HCT116 (cell line): ENCODE measurements at regions not wholly inside any gene's neighbourhood (a gene's known extent, or its start where the extent isn't known, plus 50 kb on each side); places are given as distances from the start of the nearest gene placed in this dataset.

Experiments used
- ATAC-seq: fragments of 200-7000 bp; cut with Tn5 transposase; 2 replicates; pipeline ENCODE4 v1.9.1; 2020; ENCODE audit warnings: mild to moderate bottlenecking, moderate library complexity
- BruUV-seq: library from RNA; stranded (reverse); fragments of 400-500 nt; replicated peaks from 2 replicates; lab custom pipeline; 2021; lab: Mats Ljungman, UMichigan
- CTCF ChIA-PET: fragments of 300-600 bp; sonication (Branson Sonifier 250); formaldehyde crosslinking; loops from one replicate; lab custom pipeline; 2021; ENCODE audit warnings: antibody characterized with exemption; lab: Charles Lee
- POLR2A ChIA-PET: fragments of 300-600, 350-600 bp; sonication (Branson Sonifier 250); formaldehyde crosslinking; loops from one replicate; lab custom pipeline; 2021; ENCODE audit warnings: antibody characterized with exemption; lab: Charles Lee
- RAD21 ChIA-PET, 2 experiments: fragments of 300-600 bp; sonication (Branson Sonifier 250); formaldehyde crosslinking; loops; one replicate each; lab custom pipeline; 2023; ENCODE audit warnings: low total read pairs in 2 of 2; ENCODE audit not compliant: uncharacterized antibody in 2 of 2, unreplicated experiment in 2 of 2, low non-redundant PET in 1 of 2; lab: Charles Lee
- DNase-seq: peaks from one replicate; pipeline ENCODE4 v3.0.0-alpha.2; 2010; ENCODE audit warnings: low read depth, low spot score
- H2AFZ ChIP-seq: fragments of 200-600 bp; shearing (Covaris generic), sonication (generic); 2 replicates; pipeline ENCODE4 v1.6.1; 2017; ENCODE audit warnings: low read depth, mixed run types, mixed read lengths, antibody characterized with exemption, low read length; ENCODE audit not compliant: poor library complexity, severe bottlenecking
- H3K27ac ChIP-seq: 2 replicates; pipeline ENCODE4 v1.5.1; 2012; ENCODE audit warnings: low read depth, low read length
- H3K27me3 ChIP-seq: fragments of 200-600 bp; sonication (generic); 2 replicates; pipeline ENCODE4 v1.6.1; 2016; ENCODE audit warnings: mixed run types, low read length, mixed read lengths; ENCODE audit not compliant: insufficient read depth
- H3K36me3 ChIP-seq, 2 experiments: fragments of 200-500 bp in 1 of 2; fragments of 200-600 bp in 1 of 2; sonication (Bioruptor generic) in 1 of 2; sonication (generic) in 1 of 2; 2 replicates each; pipeline versions ENCODE4 v1.5.1 to v1.6.1; 2014 to 2016; ENCODE audit warnings: low read length in 2 of 2, inconsistent platforms in 1 of 2, mixed read lengths in 1 of 2, mixed run types in 1 of 2; ENCODE audit not compliant: insufficient read depth in 2 of 2, control insufficient read depth in 1 of 2
- H3K4me1 ChIP-seq, 2 experiments: fragments of 200-600 bp in 1 of 2; sonication (generic) in 1 of 2; 2 replicates each; pipeline versions ENCODE4 v1.5.1 to v1.6.1; 2012 to 2017; ENCODE audit warnings: low read length in 2 of 2, inconsistent platforms in 1 of 2, mild to moderate bottlenecking in 1 of 2, mixed read lengths in 1 of 2, mixed run types in 1 of 2, moderate library complexity in 1 of 2; ENCODE audit not compliant: insufficient read depth in 2 of 2, control insufficient read depth in 1 of 2
- H3K4me2 ChIP-seq: fragments of 200-600 bp; sonication (generic); 2 replicates; pipeline ENCODE4 v1.6.1; 2017; ENCODE audit warnings: mixed run types, low read length, mixed read lengths
- H3K4me3 ChIP-seq, 2 experiments: fragments of 200-600 bp in 1 of 2; sonication (generic) in 1 of 2; replicated peaks in 1 of 2; 2 replicates each; pipeline ENCODE4 v1.5.1; 2011 to 2016; ENCODE audit warnings: low read length in 2 of 2, control low read depth in 1 of 2, low read depth in 1 of 2, mild to moderate bottlenecking in 1 of 2, mixed read lengths in 1 of 2, mixed run types in 1 of 2
- H3K79me2 ChIP-seq: fragments of 200-600 bp; sonication (generic); 2 replicates; pipeline ENCODE4 v1.6.1; 2017; ENCODE audit warnings: mild to moderate bottlenecking, mixed run types, low read length, moderate library complexity, mixed read lengths; ENCODE audit not compliant: insufficient read depth
- H3K9ac ChIP-seq: fragments of 200-600 bp; sonication (generic); 2 replicates; pipeline ENCODE4 v1.6.1; 2016; ENCODE audit warnings: low read length, mixed read lengths
- H3K9me2 ChIP-seq: fragments of 200-600 bp; sonication (generic), shearing (Covaris generic); 2 replicates; pipeline ENCODE4 v1.6.1; 2017; ENCODE audit warnings: mixed run types, mild to moderate bottlenecking, moderate library complexity; ENCODE audit not compliant: insufficient read depth
- H3K9me3 ChIP-seq, 2 experiments: fragments of 200-500 bp in 1 of 2; fragments of 200-600 bp in 1 of 2; sonication (Bioruptor generic) in 1 of 2; sonication (generic) in 1 of 2; 2 replicates each; pipeline ENCODE4 v1.6.1; 2014 to 2017; ENCODE audit warnings: low read length in 2 of 2, mixed read lengths in 2 of 2, inconsistent platforms in 1 of 2, low read depth in 1 of 2, mild to moderate bottlenecking in 1 of 2, mixed run types in 1 of 2, moderate library complexity in 1 of 2; ENCODE audit not compliant: control insufficient read depth in 1 of 2, insufficient read depth in 1 of 2
- H4K20me1 ChIP-seq: fragments of 200-600 bp; sonication (generic), shearing (Covaris generic); 2 replicates; pipeline ENCODE4 v1.6.1; 2017; ENCODE audit warnings: mixed run types, mild to moderate bottlenecking, moderate library complexity; ENCODE audit not compliant: insufficient read depth
- EZH2 ChIP-seq: fragments of 200-600 bp; sonication (generic); IDR thresholded peaks from 2 replicates; pipeline ENCODE4 v1.6.1; 2017; ENCODE audit warnings: antibody characterized with exemption, mixed run types
- JUND ChIP-seq: IDR thresholded peaks from 2 replicates; pipeline ENCODE4 v1.6.1; 2012
- MAX ChIP-seq: IDR thresholded peaks from 2 replicates; pipeline ENCODE4 v1.6.1; 2012
- POLR2A ChIP-seq: IDR thresholded peaks from 2 replicates; pipeline ENCODE4 v1.7.0; 2011; ENCODE audit warnings: borderline replicate concordance; ENCODE audit not compliant: insufficient read depth, insufficient read length; ENCODE audit errors: extremely low read depth
- REST ChIP-seq: IDR thresholded peaks from 2 replicates; pipeline ENCODE4 v1.6.1; 2012; ENCODE audit warnings: low read depth
- SIN3A ChIP-seq: IDR thresholded peaks from 2 replicates; pipeline ENCODE4 v1.6.1; 2012; ENCODE audit warnings: low read depth
- ZBTB33 ChIP-seq: IDR thresholded peaks from 2 replicates; pipeline ENCODE4 v1.6.1; 2011; ENCODE audit warnings: mild to moderate bottlenecking, low read length, moderate library complexity; ENCODE audit not compliant: insufficient replicate concordance; ENCODE audit errors: extremely low read depth
- ZFX ChIP-seq: fragments of 450-650 bp; IDR thresholded peaks from 2 replicates; pipeline ENCODE4 v1.6.1; 2017
- ZNF274 ChIP-seq: fragments of 200-500 bp; sonication (Bioruptor generic); IDR thresholded peaks from 2 replicates; pipeline ENCODE4 v1.6.1; 2014; ENCODE audit warnings: mild to moderate bottlenecking, low read depth, low read length, inconsistent platforms
- intact Hi-C: fragments of 100-400 bp; cut with micrococcal nuclease; formaldehyde crosslinking; loops from 2 replicates; pipeline ENCODE4 v1.10.0; 2022

- H3K9me3 ChIP-seq: peaks cover 0 to 12% of the 10 kb centered on the region in 2 experiments; a peak in 2 of 4 replicates
- TF ChIP-seq SIN3A (no peak), ZBTB33 (no peak), ZNF274 (no peak), REST (no peak), POLR2A (no peak), JUND (no peak), ZFX (no peak), EZH2 (no peak), MAX (no peak)
- DNase-seq (no peak), ATAC-seq (no peak)
- POLR2A ChIA-PET: no interaction called here
- no peak overlapping the region for H3K4me3 ChIP-seq
- H3K27me3 ChIP-seq: no peaks in the 10 kb centered on the region
- H2AFZ ChIP-seq: no peak overlapping the region
- H3K4me1 ChIP-seq: no peaks in the 10 kb centered on the region
- no peaks in the 10 kb centered on the region for H4K20me1 ChIP-seq
- no TSS peak for BruUV-seq
- no peaks in the 10 kb centered on the region for H3K36me3 ChIP-seq
- RAD21 ChIA-PET: no interaction called here
- no peaks in the 10 kb centered on the region for H3K79me2 ChIP-seq
- H3K27ac ChIP-seq: no peak overlapping the region
- CTCF ChIA-PET: no interaction called here
- H3K4me2 ChIP-seq: no peak overlapping the region
- H3K9me2 ChIP-seq: no peaks in the 10 kb centered on the region
- H3K9ac ChIP-seq: no peak overlapping the region
- intact Hi-C loops: no loop called here
Observed at GRCh38 chr11:42967653-42968052, 344.1 kb upstream of the API5 start.
